ENCODE measurements at regions not wholly inside any gene's neighbourhood (a gene's known extent, or its start where the extent isn't known, plus 50 kb on each side); places are given as distances from the start of the nearest gene placed in this dataset.

GRCh38 chr1:232249339-232249738 lies 380.6 kb downstream of the SIPA1L2 start:
- TF ChIP-seq, protein P1, sequence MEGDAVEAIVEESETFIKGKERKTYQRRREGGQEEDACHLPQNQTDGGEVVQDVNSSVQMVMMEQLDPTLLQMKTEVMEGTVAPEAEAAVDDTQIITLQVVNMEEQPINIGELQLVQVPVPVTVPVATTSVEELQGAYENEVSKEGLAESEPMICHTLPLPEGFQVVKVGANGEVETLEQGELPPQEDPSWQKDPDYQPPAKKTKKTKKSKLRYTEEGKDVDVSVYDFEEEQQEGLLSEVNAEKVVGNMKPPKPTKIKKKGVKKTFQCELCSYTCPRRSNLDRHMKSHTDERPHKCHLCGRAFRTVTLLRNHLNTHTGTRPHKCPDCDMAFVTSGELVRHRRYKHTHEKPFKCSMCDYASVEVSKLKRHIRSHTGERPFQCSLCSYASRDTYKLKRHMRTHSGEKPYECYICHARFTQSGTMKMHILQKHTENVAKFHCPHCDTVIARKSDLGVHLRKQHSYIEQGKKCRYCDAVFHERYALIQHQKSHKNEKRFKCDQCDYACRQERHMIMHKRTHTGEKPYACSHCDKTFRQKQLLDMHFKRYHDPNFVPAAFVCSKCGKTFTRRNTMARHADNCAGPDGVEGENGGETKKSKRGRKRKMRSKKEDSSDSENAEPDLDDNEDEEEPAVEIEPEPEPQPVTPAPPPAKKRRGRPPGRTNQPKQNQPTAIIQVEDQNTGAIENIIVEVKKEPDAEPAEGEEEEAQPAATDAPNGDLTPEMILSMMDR (IDR thresholded peaks at IDR 0.05) = no peak
- no peak for TF ChIP-seq EZH2 (IDR thresholded peaks at IDR 0.05)
